ENCODE measurements at regions not wholly inside any gene's neighbourhood (a gene's known extent, or its start where the extent isn't known, plus 50 kb on each side); places are given as distances from the start of the nearest gene placed in this dataset.

GRCh38 chr13:26155568-26155967, 66.5 kb downstream of the RNF6 start:
- no peak for DNase-seq (ENCODE audit: low read depth)

- DNase-seq (ENCODE audit: low read depth): peak; percentile 5
Measured at GRCh38 chr13:26133851-26134250, 82.0 kb upstream of the SHISA2 start.

- no peak for DNase-seq (ENCODE audit: low read depth)
Measured at GRCh38 chr13:26133286-26133685, 81.5 kb upstream of the SHISA2 start.

GRCh38 chr13:26132756-26133155, 80.9 kb upstream of the SHISA2 start:
- peak; percentile 54 for DNase-seq (ENCODE audit: low read depth)

- DNase-seq (ENCODE audit: low read depth): peak; percentile 16
Measured at GRCh38 chr13:26128676-26129075, 76.9 kb upstream of the SHISA2 start.

GRCh38 chr13:26117620-26118019, 65.8 kb upstream of the SHISA2 start:
- DNase-seq (ENCODE audit: low read depth): no peak

GRCh38 chr13:26112843-26113242, 61.0 kb upstream of the SHISA2 start:
- DNase-seq (ENCODE audit: low read depth): peak; percentile 7

GRCh38 chr13:26111797-26112196, 60.0 kb upstream of the SHISA2 start:
- DNase-seq (ENCODE audit: low read depth): no peak
